SK-N-SH treated with all-trans-retinoic acid at 6 μM for 48 hours (cell line): ENCODE measurements at regions not wholly inside any gene's neighbourhood (a gene's known extent, or its start where the extent isn't known, plus 50 kb on each side); places are given as distances from the start of the nearest gene placed in this dataset.

ENCODE experiments used
- RARB ChIP-seq: fragments of 250-450 bp; sonication (Bioruptor Pico); IDR thresholded peaks from 2 replicates; pipeline ENCODE4 v1.8.0; 2021; ENCODE audit warnings: mild to moderate bottlenecking, moderate library complexity
- ZC3H10 ChIP-seq: fragments of 250-450 bp; sonication (Bioruptor Pico); IDR thresholded peaks from 2 replicates; pipeline ENCODE4 v1.5.1; 2021; ENCODE audit warnings: mild to moderate bottlenecking, moderate library complexity
- ZFP30 ChIP-seq: fragments of 450-650 bp; formaldehyde crosslinking; IDR thresholded peaks from 2 replicates; pipeline ENCODE4 v1.5.0; 2022; ENCODE audit warnings: mild to moderate bottlenecking, moderate library complexity
- TF ChIP-seq, protein P1 (sequence below): fragments of 250-450 bp; sonication (Bioruptor Pico); IDR thresholded peaks from 2 replicates; pipeline ENCODE4 v1.5.1; 2020; ENCODE audit warnings: low read depth, mild to moderate bottlenecking, moderate library complexity

DNA sequence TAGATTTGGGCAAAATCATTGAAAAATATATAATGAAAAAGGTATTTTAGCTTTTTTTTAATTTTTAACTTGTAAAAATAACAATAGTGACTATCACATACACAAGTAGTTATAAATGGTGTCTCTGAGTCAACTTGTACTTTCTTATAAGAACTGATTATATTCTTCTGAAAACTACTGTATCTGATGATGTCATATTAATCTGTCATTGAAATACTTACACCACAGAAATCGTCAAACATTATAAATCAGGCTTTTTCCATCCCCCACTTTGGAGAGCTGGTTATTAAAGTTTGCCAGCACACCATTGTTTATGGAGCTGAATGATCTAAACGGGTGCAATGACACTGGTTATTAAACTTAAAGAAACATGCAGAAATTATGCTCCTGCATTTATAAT lies 1259.6 kb upstream of the CNTN5 start:
- TF ChIP-seq RARB (no peak), ZFP30 (CRISPR knock-in tag) (no peak), ZC3H10 (CRISPR knock-in tag) (no peak)
- TF ChIP-seq, protein P1, sequence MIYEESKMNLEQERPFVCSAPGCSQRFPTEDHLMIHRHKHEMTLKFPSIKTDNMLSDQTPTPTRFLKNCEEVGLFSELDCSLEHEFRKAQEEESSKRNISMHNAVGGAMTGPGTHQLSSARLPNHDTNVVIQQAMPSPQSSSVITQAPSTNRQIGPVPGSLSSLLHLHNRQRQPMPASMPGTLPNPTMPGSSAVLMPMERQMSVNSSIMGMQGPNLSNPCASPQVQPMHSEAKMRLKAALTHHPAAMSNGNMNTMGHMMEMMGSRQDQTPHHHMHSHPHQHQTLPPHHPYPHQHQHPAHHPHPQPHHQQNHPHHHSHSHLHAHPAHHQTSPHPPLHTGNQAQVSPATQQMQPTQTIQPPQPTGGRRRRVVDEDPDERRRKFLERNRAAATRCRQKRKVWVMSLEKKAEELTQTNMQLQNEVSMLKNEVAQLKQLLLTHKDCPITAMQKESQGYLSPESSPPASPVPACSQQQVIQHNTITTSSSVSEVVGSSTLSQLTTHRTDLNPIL (CRISPR knock-in tag) = no peak
